Osteoblast (primary cell): ENCODE measurements at regions not wholly inside any gene's neighbourhood (a gene's known extent, or its start where the extent isn't known, plus 50 kb on each side); places are given as distances from the start of the nearest gene placed in this dataset.

Source experiments
- DNase-seq: peaks from one replicate; pipeline ENCODE4 v3.0.0; 2011; ENCODE audit warnings: low spot score, mixed read lengths; ENCODE audit not compliant: insufficient read length; ENCODE audit errors: missing footprints
- H2AFZ ChIP-seq: 2 replicates; pipeline ENCODE4 v1.6.0; 2011; ENCODE audit warnings: mild to moderate bottlenecking, low read length
- H3K27ac ChIP-seq: 2 replicates; pipeline ENCODE4 v1.5.1; 2011; ENCODE audit warnings: mild to moderate bottlenecking, low read depth, low read length, moderate library complexity
- H3K27me3 ChIP-seq: 2 replicates; pipeline ENCODE4 v1.6.0; 2012; ENCODE audit warnings: mild to moderate bottlenecking, control low read depth, inconsistent platforms, low read length, moderate library complexity; ENCODE audit not compliant: insufficient read depth
- H3K36me3 ChIP-seq: 2 replicates; pipeline ENCODE4 v1.5.1; 2011; ENCODE audit warnings: mild to moderate bottlenecking, low read length, control low read depth, moderate library complexity; ENCODE audit not compliant: insufficient read depth
- H3K4me1 ChIP-seq: 2 replicates; pipeline ENCODE4 v1.5.1; 2011; ENCODE audit warnings: mild to moderate bottlenecking, low read length, control low read depth, moderate library complexity; ENCODE audit not compliant: insufficient read depth
- H3K4me2 ChIP-seq: 2 replicates; pipeline ENCODE4 v1.6.0; 2011; ENCODE audit warnings: mild to moderate bottlenecking, low read length; ENCODE audit not compliant: insufficient read depth
- H3K4me3 ChIP-seq: fragments of 200-600 bp; sonication (generic); 3 replicates; pipeline ENCODE4 v1.5.1; 2012; ENCODE audit warnings: mild to moderate bottlenecking, low read length, inconsistent platforms; ENCODE audit not compliant: insufficient read depth
- H3K79me2 ChIP-seq: 2 replicates; pipeline ENCODE4 v1.6.0; 2012; ENCODE audit warnings: mild to moderate bottlenecking, low read length, control low read depth, inconsistent platforms; ENCODE audit not compliant: insufficient read depth
- H3K9me3 ChIP-seq: 2 replicates; pipeline ENCODE4 v1.5.1; 2011; ENCODE audit warnings: low read depth, low read length, control low read depth
- H4K20me1 ChIP-seq: 2 replicates; pipeline ENCODE4 v1.6.0; 2012; ENCODE audit warnings: mild to moderate bottlenecking, low read length, control low read depth; ENCODE audit not compliant: insufficient read depth
- TF ChIP-seq, protein P1 (sequence below): IDR thresholded peaks from 2 replicates; pipeline ENCODE4 v1.5.1; 2011; ENCODE audit warnings: mild to moderate bottlenecking, low read depth, low read length, moderate library complexity; ENCODE audit errors: extremely low read depth

DNA sequence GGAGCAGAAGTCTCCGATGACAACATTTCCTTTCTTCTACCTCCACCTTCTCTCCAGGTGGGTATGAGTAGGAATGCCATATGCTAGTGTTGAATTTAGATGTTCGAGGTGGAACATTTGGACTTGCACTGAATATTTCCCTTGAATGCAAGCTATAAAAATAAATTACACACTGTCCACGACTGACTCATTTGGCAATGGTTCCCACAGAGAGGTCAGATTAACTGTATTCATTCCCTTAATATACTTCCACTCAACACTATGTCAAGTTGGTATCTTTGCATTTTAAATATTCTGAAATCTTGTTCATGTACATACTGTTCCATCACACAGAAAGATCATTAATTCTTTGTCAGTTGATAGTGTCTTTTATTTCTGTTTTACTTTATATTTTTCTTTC, 222.6 kb upstream of the PIK3R1 start:
- Histone ChIP-seq H3K27me3 (no peaks in the 10 kb centered on the region), H4K20me1 (no peaks in the 10 kb centered on the region), H3K4me2 (peak overlapping the region; percentile 63), H3K4me1 (peaks cover 13% of the 10 kb centered on the region), H3K27ac (no peak overlapping the region), H3K36me3 (no peaks in the 10 kb centered on the region), H3K4me3 (no peak overlapping the region), H2AFZ (no peak overlapping the region), H3K9me3 (no peaks in the 10 kb centered on the region), H3K79me2 (no peaks in the 10 kb centered on the region)
- no peak for DNase-seq
- TF ChIP-seq, protein P1, sequence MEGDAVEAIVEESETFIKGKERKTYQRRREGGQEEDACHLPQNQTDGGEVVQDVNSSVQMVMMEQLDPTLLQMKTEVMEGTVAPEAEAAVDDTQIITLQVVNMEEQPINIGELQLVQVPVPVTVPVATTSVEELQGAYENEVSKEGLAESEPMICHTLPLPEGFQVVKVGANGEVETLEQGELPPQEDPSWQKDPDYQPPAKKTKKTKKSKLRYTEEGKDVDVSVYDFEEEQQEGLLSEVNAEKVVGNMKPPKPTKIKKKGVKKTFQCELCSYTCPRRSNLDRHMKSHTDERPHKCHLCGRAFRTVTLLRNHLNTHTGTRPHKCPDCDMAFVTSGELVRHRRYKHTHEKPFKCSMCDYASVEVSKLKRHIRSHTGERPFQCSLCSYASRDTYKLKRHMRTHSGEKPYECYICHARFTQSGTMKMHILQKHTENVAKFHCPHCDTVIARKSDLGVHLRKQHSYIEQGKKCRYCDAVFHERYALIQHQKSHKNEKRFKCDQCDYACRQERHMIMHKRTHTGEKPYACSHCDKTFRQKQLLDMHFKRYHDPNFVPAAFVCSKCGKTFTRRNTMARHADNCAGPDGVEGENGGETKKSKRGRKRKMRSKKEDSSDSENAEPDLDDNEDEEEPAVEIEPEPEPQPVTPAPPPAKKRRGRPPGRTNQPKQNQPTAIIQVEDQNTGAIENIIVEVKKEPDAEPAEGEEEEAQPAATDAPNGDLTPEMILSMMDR, result no peak

DNA sequence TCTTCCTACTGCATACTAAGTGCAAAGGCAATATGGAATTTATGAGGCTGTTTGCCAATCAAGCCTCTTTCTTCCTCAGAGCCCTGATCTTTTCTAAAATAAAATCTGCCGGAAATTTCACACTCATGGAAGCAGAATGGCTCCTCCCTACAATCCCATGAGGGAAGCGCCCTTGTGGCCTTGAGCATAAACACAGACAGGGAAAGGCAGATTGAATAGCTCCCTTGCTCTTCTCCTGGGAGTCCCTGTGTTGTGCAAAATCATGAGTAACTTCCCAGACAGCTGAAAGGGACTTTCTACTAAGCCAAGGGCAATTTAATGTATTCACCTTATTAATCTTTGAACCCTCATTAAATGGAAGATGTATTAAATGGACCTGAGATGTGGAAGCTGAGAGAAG, 226.1 kb upstream of the PIK3R1 start:
- Histone ChIP-seq H2AFZ (no peak overlapping the region), H3K27ac (no peak overlapping the region), H3K36me3 (no peaks in the 10 kb centered on the region), H3K4me1 (peaks cover 13% of the 10 kb centered on the region), H3K4me2 (no peak overlapping the region), H3K79me2 (no peaks in the 10 kb centered on the region), H3K9me3 (no peaks in the 10 kb centered on the region), H4K20me1 (no peaks in the 10 kb centered on the region), H3K4me3 (no peak overlapping the region), H3K27me3 (no peaks in the 10 kb centered on the region)
- peak; percentile 76 for DNase-seq
- TF ChIP-seq, protein P1, result no peak

DNA sequence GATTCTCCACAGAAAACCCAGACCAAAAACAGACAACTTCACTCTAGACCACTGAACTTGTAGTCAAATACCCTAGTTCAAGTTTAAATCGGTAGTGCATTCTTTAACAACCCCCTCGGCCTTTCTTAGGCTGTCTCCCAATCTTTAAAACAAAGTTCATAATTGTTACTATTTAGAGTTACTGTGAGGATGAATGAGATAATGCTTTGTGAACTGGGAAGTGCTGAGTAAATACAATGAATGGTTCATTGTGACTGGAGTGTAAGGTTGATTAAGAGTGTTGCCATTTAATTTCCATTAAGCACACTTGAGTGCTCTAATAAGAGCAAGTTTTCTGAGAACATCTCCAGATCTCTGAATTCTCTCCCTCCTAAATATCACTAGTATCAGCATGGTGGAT, 228.8 kb upstream of the PIK3R1 start:
- Histone ChIP-seq H3K9me3 (no peaks in the 10 kb centered on the region), H4K20me1 (no peaks in the 10 kb centered on the region), H3K4me1 (peaks cover 12% of the 10 kb centered on the region), H3K36me3 (no peaks in the 10 kb centered on the region), H3K4me2 (no peak overlapping the region), H3K79me2 (no peaks in the 10 kb centered on the region), H3K4me3 (no peak overlapping the region), H3K27me3 (no peaks in the 10 kb centered on the region), H3K27ac (no peak overlapping the region), H2AFZ (no peak overlapping the region)
- no peak for DNase-seq
- TF ChIP-seq, protein P1, result no peak

DNA sequence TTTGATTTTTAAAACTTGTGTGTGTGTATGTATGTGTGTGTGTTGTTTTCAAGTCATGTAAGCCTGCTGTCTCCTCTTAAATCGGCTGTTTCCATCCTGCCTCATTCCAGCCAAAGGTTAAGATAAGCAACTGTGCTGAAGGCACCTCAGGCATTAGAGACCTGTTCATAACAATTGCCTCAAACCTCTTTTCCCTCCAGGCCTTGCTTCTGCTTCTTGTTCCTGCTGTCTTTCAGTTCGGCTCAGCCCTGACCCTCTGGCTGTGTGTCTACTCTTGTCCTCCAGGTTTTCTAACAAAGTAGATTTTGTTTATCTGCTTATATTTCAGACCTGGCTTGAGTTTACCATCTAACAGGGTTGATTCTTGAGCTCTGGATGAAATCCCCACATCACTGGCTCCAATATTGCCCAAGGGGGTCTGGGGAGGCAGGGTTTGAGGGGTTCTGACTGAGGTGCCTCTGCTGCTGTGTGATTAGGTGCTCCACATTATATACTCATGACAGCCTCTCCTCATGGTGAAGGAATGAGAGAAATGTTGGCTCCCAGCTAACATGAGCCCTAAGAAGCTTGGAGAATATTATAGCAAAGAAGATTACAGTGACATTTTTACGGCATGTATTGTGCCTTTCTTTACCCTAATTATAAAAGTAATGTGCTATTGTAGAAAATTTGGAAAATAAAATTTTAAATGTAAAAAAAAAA, 229.7 kb upstream of the PIK3R1 start:
- no peak overlapping the region for H3K27ac ChIP-seq
- H3K4me2 ChIP-seq, result no peak overlapping the region
- H3K4me3 ChIP-seq, result no peak overlapping the region
- no peak for DNase-seq
- no peaks in the 10 kb centered on the region for H3K36me3 ChIP-seq
- H4K20me1 ChIP-seq, result no peaks in the 10 kb centered on the region
- H3K27me3 ChIP-seq, result no peaks in the 10 kb centered on the region
- no peak overlapping the region for H2AFZ ChIP-seq
- no peaks in the 10 kb centered on the region for H3K79me2 ChIP-seq
- H3K9me3 ChIP-seq, result no peaks in the 10 kb centered on the region
- TF ChIP-seq, protein P1, result no peak
- peaks cover 12% of the 10 kb centered on the region for H3K4me1 ChIP-seq
